Effector memory CD8-positive, alpha-beta T cell (primary cell): ENCODE measurements at regions not wholly inside any gene's neighbourhood (a gene's known extent, or its start where the extent isn't known, plus 50 kb on each side); places are given as distances from the start of the nearest gene placed in this dataset.
A peak's percentile ranks its signal among the peaks of the same experiment; 100 is the strongest.

ENCODE experiments used
- ATAC-seq: fragments of 150-1000 bp; cut with Tn5 transposase; replicated peaks from 2 replicates; pipeline ENCODE4 v1.10.0; 2021; ENCODE audit warnings: mild to moderate bottlenecking, moderate library complexity
- DNase-seq, 3 experiments: peaks; one replicate each; pipeline ENCODE4 v3.0.0; 2021
- H3K27ac Mint-ChIP-seq, 2 donors: one replicate each; pipeline ENCODE4 v1.8.0; 2022; ENCODE audit warnings: mild to moderate bottlenecking in 2 of 2, mixed read lengths in 2 of 2, moderate library complexity in 2 of 2
- H3K27me3 Mint-ChIP-seq, 2 donors: one replicate each; pipeline ENCODE4 v1.8.0; 2022; ENCODE audit warnings: mixed read lengths in 2 of 2
- H3K36me3 Mint-ChIP-seq: one replicate; pipeline ENCODE4 v1.8.0; 2022; ENCODE audit warnings: mild to moderate bottlenecking, moderate library complexity, mixed read lengths; ENCODE audit not compliant: insufficient read depth
- H3K4me1 Mint-ChIP-seq, 2 donors: one replicate each; pipeline ENCODE4 v1.8.0; 2022; ENCODE audit warnings: low read depth in 2 of 2, mixed read lengths in 2 of 2
- H3K4me3 Mint-ChIP-seq, 2 donors: one replicate each; pipeline ENCODE4 v1.8.0; 2022; ENCODE audit warnings: mild to moderate bottlenecking in 2 of 2, mixed read lengths in 2 of 2, moderate library complexity in 2 of 2
- H3K9me3 Mint-ChIP-seq, 2 donors: one replicate each; pipeline ENCODE4 v1.8.0; 2022; ENCODE audit warnings: mixed read lengths in 2 of 2

GRCh38 chr1:209341673-209342420 is 241.7 kb upstream of the CAMK1G start:
- no peak for DNase-seq
- Mint-ChIP-seq H3K4me3 (no peak overlapping the region), H3K27me3 (peaks cover 13 to 23% of the 10 kb centered on the region in 2 donors), H3K27ac (no peak overlapping the region), H3K9me3 (peaks cover 0 to 5% of the 10 kb centered on the region in 2 donors), H3K4me1 (no peaks in the 10 kb centered on the region), H3K36me3 (no peaks in the 10 kb centered on the region)
- ATAC-seq, result no peak

GRCh38 chr1:209342441-209343175 is 240.9 kb upstream of the CAMK1G start:
- no peak overlapping the region for H3K4me3 Mint-ChIP-seq
- no peaks in the 10 kb centered on the region for H3K36me3 Mint-ChIP-seq
- ATAC-seq (no peak), DNase-seq (no peak)
- H3K4me1 Mint-ChIP-seq, result no peaks in the 10 kb centered on the region
- H3K27ac Mint-ChIP-seq, result no peak overlapping the region
- H3K9me3 Mint-ChIP-seq, result peaks cover 0 to 5% of the 10 kb centered on the region in 2 donors
- peaks cover 13 to 26% of the 10 kb centered on the region in 2 donors for H3K27me3 Mint-ChIP-seq

- no peak for ATAC-seq
- Mint-ChIP-seq H3K36me3 (no peaks in the 10 kb centered on the region), H3K27me3 (peaks cover 16 to 30% of the 10 kb centered on the region in 2 donors), H3K4me3 (no peak overlapping the region), H3K27ac (no peak overlapping the region), H3K4me1 (no peaks in the 10 kb centered on the region), H3K9me3 (peaks cover 0 to 5% of the 10 kb centered on the region in 2 donors)
- no peak for DNase-seq
Observed at GRCh38 chr1:209343511-209343910, 240.0 kb upstream of the CAMK1G start.

- DNase-seq (no peak), ATAC-seq (no peak)
- Mint-ChIP-seq H3K9me3 (peaks cover 0 to 5% of the 10 kb centered on the region in 2 donors), H3K27me3 (peaks cover 23 to 36% of the 10 kb centered on the region in 2 donors), H3K36me3 (no peaks in the 10 kb centered on the region), H3K4me1 (no peaks in the 10 kb centered on the region), H3K4me3 (no peak overlapping the region), H3K27ac (no peak overlapping the region)
Observed at GRCh38 chr1:209344156-209344555, 239.4 kb upstream of the CAMK1G start.

GRCh38 chr1:209349363-209350308 is 233.9 kb upstream of the CAMK1G start:
- no peak overlapping the region for H3K27ac Mint-ChIP-seq
- no peak overlapping the region for H3K4me3 Mint-ChIP-seq
- H3K27me3 Mint-ChIP-seq, result peaks cover 32 to 54% of the 10 kb centered on the region in 2 donors
- DNase-seq, result no peak
- H3K4me1 Mint-ChIP-seq, result no peaks in the 10 kb centered on the region
- H3K36me3 Mint-ChIP-seq, result no peaks in the 10 kb centered on the region
- H3K9me3 Mint-ChIP-seq, result peaks cover 0 to 2% of the 10 kb centered on the region in 2 donors
- no peak for ATAC-seq

GRCh38 chr1:209353053-209353452 is 230.5 kb upstream of the CAMK1G start:
- ATAC-seq, result no peak
- Mint-ChIP-seq H3K9me3 (no peaks in the 10 kb centered on the region), H3K4me1 (no peaks in the 10 kb centered on the region)

GRCh38 chr1:209354111-209354839 is 229.2 kb upstream of the CAMK1G start:
- DNase-seq (peak in 2 of 3 experiments; percentile 1 to 8), ATAC-seq (peak; percentile 36)
- Mint-ChIP-seq H3K27ac (no peak overlapping the region), H3K36me3 (no peaks in the 10 kb centered on the region), H3K4me1 (no peaks in the 10 kb centered on the region), H3K9me3 (no peaks in the 10 kb centered on the region), H3K27me3 (peaks cover 16 to 29% of the 10 kb centered on the region in 2 donors), H3K4me3 (no peak overlapping the region)

More at GRCh38 chr1:209353053-209353452, 230.5 kb upstream of the CAMK1G start:
- H3K36me3 Mint-ChIP-seq, result no peaks in the 10 kb centered on the region
- no peak overlapping the region for H3K4me3 Mint-ChIP-seq
- H3K27ac Mint-ChIP-seq, result no peak overlapping the region
- no peak for DNase-seq
- peaks cover 26 to 38% of the 10 kb centered on the region in 2 donors for H3K27me3 Mint-ChIP-seq

- DNase-seq, result no peak
- peaks cover 15 to 27% of the 10 kb centered on the region in 2 donors for H3K27me3 Mint-ChIP-seq
- H3K4me3 Mint-ChIP-seq, result no peak overlapping the region
- H3K36me3 Mint-ChIP-seq, result no peaks in the 10 kb centered on the region
- H3K9me3 Mint-ChIP-seq, result no peaks in the 10 kb centered on the region
- H3K4me1 Mint-ChIP-seq, result no peaks in the 10 kb centered on the region
- ATAC-seq, result no peak
- H3K27ac Mint-ChIP-seq, result no peak overlapping the region
Observed at GRCh38 chr1:209354840-209355165, 228.7 kb upstream of the CAMK1G start.

GRCh38 chr1:209355415-209355814 is 228.1 kb upstream of the CAMK1G start:
- Mint-ChIP-seq H3K36me3 (no peaks in the 10 kb centered on the region), H3K27me3 (peaks cover 13 to 25% of the 10 kb centered on the region in 2 donors), H3K4me3 (no peak overlapping the region), H3K4me1 (no peaks in the 10 kb centered on the region), H3K27ac (no peak overlapping the region), H3K9me3 (no peaks in the 10 kb centered on the region)
- ATAC-seq (no peak), DNase-seq (no peak)

- no peak for ATAC-seq
- no peaks in the 10 kb centered on the region for H3K4me1 Mint-ChIP-seq
- no peaks in the 10 kb centered on the region for H3K9me3 Mint-ChIP-seq
- H3K4me3 Mint-ChIP-seq, result no peak overlapping the region
- no peak for DNase-seq
- H3K27ac Mint-ChIP-seq, result no peak overlapping the region
- H3K27me3 Mint-ChIP-seq, result peaks cover 4 to 25% of the 10 kb centered on the region in 2 donors
- H3K36me3 Mint-ChIP-seq, result no peaks in the 10 kb centered on the region
Observed at GRCh38 chr1:209356976-209357377, 226.5 kb upstream of the CAMK1G start.

- H3K9me3 Mint-ChIP-seq, result no peaks in the 10 kb centered on the region
- no peak for ATAC-seq
- no peak for DNase-seq
- H3K4me1 Mint-ChIP-seq, result no peaks in the 10 kb centered on the region
- no peaks in the 10 kb centered on the region for H3K36me3 Mint-ChIP-seq
- peaks cover 18 to 54% of the 10 kb centered on the region in 2 donors for H3K27me3 Mint-ChIP-seq
- no peak overlapping the region for H3K27ac Mint-ChIP-seq
- no peak overlapping the region for H3K4me3 Mint-ChIP-seq
Observed at GRCh38 chr1:209363112-209363511, 220.4 kb upstream of the CAMK1G start.

- Mint-ChIP-seq H3K36me3 (no peaks in the 10 kb centered on the region), H3K4me3 (no peak overlapping the region), H3K27ac (no peak overlapping the region), H3K4me1 (no peaks in the 10 kb centered on the region), H3K27me3 (peaks cover 20 to 56% of the 10 kb centered on the region in 2 donors), H3K9me3 (no peaks in the 10 kb centered on the region)
- ATAC-seq (no peak), DNase-seq (no peak)
Observed at GRCh38 chr1:209364716-209365115, 218.8 kb upstream of the CAMK1G start.
